Liver (tissue), 7 donors: ENCODE measurements at regions not wholly inside any gene's neighbourhood (a gene's known extent, or its start where the extent isn't known, plus 50 kb on each side); places are given as distances from the start of the nearest gene placed in this dataset.

ENCODE experiments used
- DNase-seq: peaks from one replicate; pipeline ENCODE4 v3.0.0-alpha.2; 2017; ENCODE audit warnings: low spot score
- H3K27ac ChIP-seq, 2 donors: one replicate each; pipeline ENCODE4 v1.7.0; 2013; ENCODE audit warnings: inconsistent platforms in 2 of 2, low read length in 2 of 2, control low read depth in 1 of 2, low read depth in 1 of 2, mild to moderate bottlenecking in 1 of 2
- H3K27me3 ChIP-seq, 4 donors: one replicate each; pipeline versions ENCODE4 v1.6.1 to v1.7.0; 2013; ENCODE audit warnings: low read length in 3 of 4, inconsistent platforms in 1 of 4, mild to moderate bottlenecking in 1 of 4, moderate library complexity in 1 of 4; ENCODE audit not compliant: control insufficient read depth in 4 of 4, insufficient read depth in 4 of 4
- H3K36me3 ChIP-seq, 4 donors: one replicate each; pipeline versions ENCODE4 v1.6.1 to v1.7.0; 2013; ENCODE audit warnings: low read length in 3 of 4, mild to moderate bottlenecking in 3 of 4, low read depth in 1 of 4, moderate library complexity in 1 of 4; ENCODE audit not compliant: control insufficient read depth in 4 of 4, insufficient read depth in 3 of 4
- H3K4me1 ChIP-seq, 4 donors: one replicate each; pipeline versions ENCODE4 v1.6.1 to v1.7.0; 2013; ENCODE audit warnings: low read length in 3 of 4, mild to moderate bottlenecking in 3 of 4, moderate library complexity in 1 of 4; ENCODE audit not compliant: control insufficient read depth in 4 of 4, insufficient read depth in 4 of 4
- H3K4me3 ChIP-seq, 3 donors: one replicate each; pipeline versions ENCODE4 v1.6.1 to v1.7.0; 2013; ENCODE audit warnings: low read length in 3 of 3, control low read depth in 1 of 3, low read depth in 1 of 3, mild to moderate bottlenecking in 1 of 3
- H3K9ac ChIP-seq, 2 donors: one replicate each; pipeline ENCODE4 v1.7.0; 2013; ENCODE audit warnings: low read length in 2 of 2, mild to moderate bottlenecking in 2 of 2, moderate library complexity in 2 of 2, control low read depth in 1 of 2, low read depth in 1 of 2
- H3K9me3 ChIP-seq, 4 donors: one replicate each; pipeline versions ENCODE4 v1.6.1 to v1.7.0; 2013; ENCODE audit warnings: low read length in 3 of 4; ENCODE audit not compliant: control insufficient read depth in 4 of 4
- EGR1 ChIP-seq, 2 donors: IDR thresholded peaks; 2 replicates each; pipeline ENCODE4 v1.6.1; 2016 to 2018; ENCODE audit warnings: antibody characterized with exemption in 2 of 2, low read depth in 2 of 2
- FOXA2 ChIP-seq: IDR thresholded peaks from 2 replicates; pipeline ENCODE4 v1.6.1; 2016; ENCODE audit warnings: antibody characterized with exemption
- HNF4A ChIP-seq, 2 donors: conservative IDR thresholded peaks; 2 replicates each; pipeline ENCODE4 v1.6.1; 2016; ENCODE audit warnings: antibody characterized with exemption in 2 of 2, mild to moderate bottlenecking in 2 of 2
- HNF4G ChIP-seq: IDR thresholded peaks from 2 replicates; pipeline ENCODE4 v1.6.1; 2016; ENCODE audit warnings: antibody characterized with exemption
- JUND ChIP-seq, 2 donors: IDR thresholded peaks; 2 replicates each; pipeline ENCODE4 v1.6.1; 2016; ENCODE audit warnings: antibody characterized with exemption in 2 of 2
- RAD21 ChIP-seq, 2 donors: IDR thresholded peaks; 2 replicates each; pipeline ENCODE4 v1.6.1; 2016; ENCODE audit warnings: antibody characterized with exemption in 2 of 2, mild to moderate bottlenecking in 2 of 2
- TAF1 ChIP-seq: conservative IDR thresholded peaks from 2 replicates; pipeline ENCODE4 v1.6.1; 2016; ENCODE audit warnings: antibody characterized with exemption, mild to moderate bottlenecking
- YY1 ChIP-seq: IDR thresholded peaks from 2 replicates; pipeline ENCODE4 v1.6.1; 2016; ENCODE audit warnings: antibody characterized with exemption, mild to moderate bottlenecking
- WGBS: extraction: QIAGEN DNeasy Blood & Tissue Kit; methylation state at CpG from one replicate; pipeline ENCODE4 v1.1.7; 2013; 5-methylcytosine and 5-hydroxymethylcytosine counted together
- TF ChIP-seq, protein P1 (sequence below): IDR thresholded peaks from 2 replicates; pipeline ENCODE4 v1.6.1; 2016; ENCODE audit warnings: antibody characterized with exemption, mild to moderate bottlenecking
- TF ChIP-seq, protein P2 (sequence below): IDR thresholded peaks from 2 replicates; pipeline ENCODE4 v1.6.1; 2016; ENCODE audit warnings: antibody characterized with exemption
- donor health status: healthy.
- donor health status: healthy.
- donor health status: healthy.
- donor health status: healthy.

DNA sequence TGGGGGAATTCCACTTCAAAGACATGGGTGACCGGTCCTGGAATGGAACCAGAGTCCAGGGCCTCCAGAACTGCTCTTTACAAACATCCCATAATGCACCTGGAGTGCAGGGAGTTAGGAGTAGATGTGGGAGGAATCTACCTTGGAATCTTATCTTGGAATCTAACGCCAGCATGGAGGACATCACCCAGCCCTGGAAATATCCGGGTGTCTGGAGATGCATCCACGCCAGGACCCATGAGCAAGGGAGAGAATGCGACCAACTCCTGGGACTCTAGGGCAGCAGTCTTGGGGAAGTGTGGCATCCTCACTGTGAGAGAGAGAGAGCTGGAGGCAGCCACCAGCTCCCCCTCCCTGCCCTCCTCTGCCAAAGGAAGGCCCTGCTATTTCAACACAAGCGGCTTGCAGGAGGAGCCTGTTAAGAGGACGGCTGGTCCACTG lies 211.8 kb downstream of the UQCRFS1 start:
- H3K9ac ChIP-seq: no peak overlapping the region
- TF ChIP-seq HNF4G (no peak), JUND (IDR thresholded peaks at IDR 0.05) (no peak), FOXA2 (no peak), EGR1 (IDR thresholded peaks at IDR 0.05; ENCODE audit: low read depth in 2 of 2) (no peak), HNF4A (conservative IDR thresholded peaks at IDR 0.05) (no peak)
- TF ChIP-seq, protein P1, sequence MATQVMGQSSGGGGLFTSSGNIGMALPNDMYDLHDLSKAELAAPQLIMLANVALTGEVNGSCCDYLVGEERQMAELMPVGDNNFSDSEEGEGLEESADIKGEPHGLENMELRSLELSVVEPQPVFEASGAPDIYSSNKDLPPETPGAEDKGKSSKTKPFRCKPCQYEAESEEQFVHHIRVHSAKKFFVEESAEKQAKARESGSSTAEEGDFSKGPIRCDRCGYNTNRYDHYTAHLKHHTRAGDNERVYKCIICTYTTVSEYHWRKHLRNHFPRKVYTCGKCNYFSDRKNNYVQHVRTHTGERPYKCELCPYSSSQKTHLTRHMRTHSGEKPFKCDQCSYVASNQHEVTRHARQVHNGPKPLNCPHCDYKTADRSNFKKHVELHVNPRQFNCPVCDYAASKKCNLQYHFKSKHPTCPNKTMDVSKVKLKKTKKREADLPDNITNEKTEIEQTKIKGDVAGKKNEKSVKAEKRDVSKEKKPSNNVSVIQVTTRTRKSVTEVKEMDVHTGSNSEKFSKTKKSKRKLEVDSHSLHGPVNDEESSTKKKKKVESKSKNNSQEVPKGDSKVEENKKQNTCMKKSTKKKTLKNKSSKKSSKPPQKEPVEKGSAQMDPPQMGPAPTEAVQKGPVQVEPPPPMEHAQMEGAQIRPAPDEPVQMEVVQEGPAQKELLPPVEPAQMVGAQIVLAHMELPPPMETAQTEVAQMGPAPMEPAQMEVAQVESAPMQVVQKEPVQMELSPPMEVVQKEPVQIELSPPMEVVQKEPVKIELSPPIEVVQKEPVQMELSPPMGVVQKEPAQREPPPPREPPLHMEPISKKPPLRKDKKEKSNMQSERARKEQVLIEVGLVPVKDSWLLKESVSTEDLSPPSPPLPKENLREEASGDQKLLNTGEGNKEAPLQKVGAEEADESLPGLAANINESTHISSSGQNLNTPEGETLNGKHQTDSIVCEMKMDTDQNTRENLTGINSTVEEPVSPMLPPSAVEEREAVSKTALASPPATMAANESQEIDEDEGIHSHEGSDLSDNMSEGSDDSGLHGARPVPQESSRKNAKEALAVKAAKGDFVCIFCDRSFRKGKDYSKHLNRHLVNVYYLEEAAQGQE: no peak
- H3K27me3 ChIP-seq: no peaks in the 10 kb centered on the region
- DNase-seq: no peak
- H3K27ac ChIP-seq: no peak overlapping the region
- 48% methylated on average over 7 of the region's 7 CpGs for WGBS
- peaks cover 0 to 13% (median 2%) of the 10 kb centered on the region in 4 donors for H3K4me1 ChIP-seq
- no peak overlapping the region for H3K4me3 ChIP-seq
- H3K36me3 ChIP-seq: no peaks in the 10 kb centered on the region
- H3K9me3 ChIP-seq: no peaks in the 10 kb centered on the region

DNA sequence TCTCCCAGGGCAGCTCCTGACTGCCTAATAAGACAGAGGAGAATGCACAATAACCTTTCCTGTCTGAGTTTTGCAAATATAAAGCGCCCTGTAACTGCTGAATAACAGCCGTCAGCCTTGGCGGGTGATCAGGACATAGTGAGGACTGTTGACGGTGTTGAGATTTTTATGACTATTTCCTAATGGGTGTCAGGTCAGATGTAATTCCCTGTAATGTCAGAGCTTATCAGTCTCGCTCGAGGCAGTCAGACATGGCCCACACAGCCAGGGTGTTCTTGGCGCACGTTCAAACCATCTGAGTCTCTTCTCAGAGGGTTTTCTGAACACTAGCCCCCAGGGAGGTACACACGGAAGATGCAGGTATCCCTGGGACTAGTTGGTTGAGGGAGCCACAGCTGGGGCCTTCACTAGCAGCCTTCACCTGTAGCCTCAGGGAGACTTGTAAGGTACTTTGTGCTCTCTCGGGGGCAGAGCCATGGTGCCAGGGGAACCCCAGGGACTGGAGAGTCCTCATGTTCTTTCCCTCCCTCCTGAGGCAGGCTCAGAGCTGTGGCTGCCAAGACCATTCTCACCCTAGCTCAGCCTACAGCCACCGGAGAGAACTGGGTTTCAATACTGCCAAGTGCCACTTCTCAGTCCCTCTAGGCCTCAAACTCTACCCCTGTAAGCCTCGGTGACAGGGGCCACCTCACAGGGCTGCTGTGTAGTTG lies 213.1 kb downstream of the UQCRFS1 start:
- Histone ChIP-seq H3K9ac (no peak overlapping the region), H3K27me3 (no peaks in the 10 kb centered on the region), H3K9me3 (no peaks in the 10 kb centered on the region), H3K36me3 (no peaks in the 10 kb centered on the region), H3K4me3 (no peak overlapping the region), H3K27ac (no peak overlapping the region), H3K4me1 (peaks cover 0 to 13% (median 2%) of the 10 kb centered on the region in 4 donors)
- 84% methylated on average over 12 of the region's 12 CpGs for WGBS
- DNase-seq: no peak
- TF ChIP-seq HNF4A (conservative IDR thresholded peaks at IDR 0.05) (no peak), FOXA2 (no peak), TAF1 (no peak), EGR1 (IDR thresholded peaks at IDR 0.05; ENCODE audit: low read depth in 2 of 2) (no peak), YY1 (no peak), RAD21 (IDR thresholded peaks at IDR 0.05) (no peak)
- TF ChIP-seq, protein P2, sequence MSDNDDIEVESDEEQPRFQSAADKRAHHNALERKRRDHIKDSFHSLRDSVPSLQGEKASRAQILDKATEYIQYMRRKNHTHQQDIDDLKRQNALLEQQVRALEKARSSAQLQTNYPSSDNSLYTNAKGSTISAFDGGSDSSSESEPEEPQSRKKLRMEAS: no peak
- TF ChIP-seq, protein P1: no peak
